GM12878 (cell line): ENCODE measurements at regions not wholly inside any gene's neighbourhood (a gene's known extent, or its start where the extent isn't known, plus 50 kb on each side); places are given as distances from the start of the nearest gene placed in this dataset.

Experiments used
- ATAC-seq: fragments of 200-7000 bp; cut with Tn5 transposase; 3 replicates; pipeline ENCODE4 v1.9.1; 2020; ENCODE audit warnings: mild to moderate bottlenecking, moderate library complexity
- BruUV-seq: library from RNA; stranded (reverse); fragments of 400-500 nt; replicated peaks from 2 replicates; lab custom pipeline; 2021; lab: Mats Ljungman, UMichigan
- CTCF ChIA-PET: fragments of 300-600 bp; sonication (Branson Sonifier 250); formaldehyde crosslinking; extraction: SDS; loops from one replicate; lab custom pipeline; 2021; ENCODE audit warnings: inconsistent platforms; lab: Yijun Ruan, JAX
- POLR2A ChIA-PET: fragments of 350-600 bp; formaldehyde crosslinking; extraction: SDS; loops from one replicate; lab custom pipeline; 2021; ENCODE audit warnings: inconsistent platforms; lab: Charles Lee
- RAD21 ChIA-PET: fragments of 300-600 bp; sonication (Branson Sonifier 250); formaldehyde crosslinking; loops from one replicate; lab custom pipeline; 2023; ENCODE audit warnings: antibody characterized with exemption; ENCODE audit not compliant: unreplicated experiment; lab: Charles Lee
- SMC1A ChIA-PET: fragments of 300-600 bp; sonication (Branson Sonifier 250); formaldehyde crosslinking; loops from one replicate; lab custom pipeline; 2023; ENCODE audit not compliant: unreplicated experiment, uncharacterized antibody; lab: Charles Lee
- DNase-seq: peaks from one replicate; pipeline ENCODE4 v3.0.0-alpha.2; 2011; ENCODE audit warnings: low read depth, low spot score
- FAIRE-seq: peaks from 3 replicates; lab custom pipeline; 2011; peaks lifted over from hg19 to GRCh38; lab: Jason Lieb, UNC
- H2AFZ ChIP-seq: 2 replicates; pipeline ENCODE4 v1.6.0; 2011; ENCODE audit warnings: low read depth, low read length, control low read depth; ENCODE audit not compliant: control insufficient read depth
- H3K27ac ChIP-seq: 2 replicates; pipeline ENCODE4 v1.5.1; 2011; ENCODE audit warnings: control low read depth; ENCODE audit not compliant: control insufficient read depth, insufficient read depth
- H3K27me3 ChIP-seq, 2 experiments: replicated peaks in 1 of 2; 2 replicates each; pipeline versions ENCODE4 v1.6.0 to v1.6.1; 2011; ENCODE audit warnings: low read length in 1 of 2; ENCODE audit not compliant: control insufficient read depth in 2 of 2, insufficient read depth in 2 of 2
- H3K36me3 ChIP-seq, 2 experiments: 2 replicates each; pipeline ENCODE4 v1.5.1; 2011; ENCODE audit warnings: low read length in 1 of 2; ENCODE audit not compliant: control insufficient read depth in 2 of 2, insufficient read depth in 2 of 2
- H3K4me1 ChIP-seq: 2 replicates; pipeline ENCODE4 v1.6.1; 2011; ENCODE audit warnings: mild to moderate bottlenecking, low read length, moderate library complexity, mixed read lengths; ENCODE audit not compliant: control insufficient read depth, insufficient read depth
- H3K4me2 ChIP-seq: 2 replicates; pipeline ENCODE4 v1.6.0; 2011; ENCODE audit warnings: control low read depth; ENCODE audit not compliant: control insufficient read depth, insufficient read depth
- H3K4me3 ChIP-seq: fragments of 200-600 bp; sonication (generic); 2 replicates; pipeline ENCODE4 v1.5.1; 2016
- H3K79me2 ChIP-seq: 2 replicates; pipeline ENCODE4 v1.6.0; 2011; ENCODE audit warnings: low read length; ENCODE audit not compliant: control insufficient read depth, insufficient read depth
- H3K9ac ChIP-seq: 2 replicates; pipeline ENCODE4 v1.8.0; 2011; ENCODE audit warnings: low read length, control low read depth, mixed read lengths; ENCODE audit not compliant: control insufficient read depth, insufficient read depth
- H3K9me3 ChIP-seq: replicated peaks from 3 replicates; pipeline ENCODE4 v1.5.1; 2011; ENCODE audit warnings: mild to moderate bottlenecking, low read length; ENCODE audit not compliant: control insufficient read depth, insufficient read depth
- H4K20me1 ChIP-seq: 2 replicates; pipeline ENCODE4 v1.6.0; 2011; ENCODE audit not compliant: control insufficient read depth, insufficient read depth
- ATF7 ChIP-seq: fragments of 450-650 bp; IDR thresholded peaks from 2 replicates; pipeline ENCODE4 v1.6.1; 2016; ENCODE audit warnings: low read depth, mild to moderate bottlenecking
- CBX3 ChIP-seq: fragments of 200-600 bp; sonication (generic); IDR thresholded peaks from 2 replicates; pipeline ENCODE4 v1.6.1; 2016; ENCODE audit warnings: low read depth, borderline replicate concordance
- CEBPB ChIP-seq, 2 experiments: fragments of 150-350 bp in 1 of 2; IDR thresholded peaks; 2 replicates each; pipeline ENCODE4 v1.6.1; 2012 to 2014; ENCODE audit warnings: low read depth in 2 of 2, low read length in 2 of 2, borderline replicate concordance in 1 of 2, inconsistent platforms in 1 of 2
- FOXK2 ChIP-seq: fragments of 450-650 bp; IDR thresholded peaks from 2 replicates; pipeline ENCODE4 v1.6.1; 2017; ENCODE audit warnings: mild to moderate bottlenecking, moderate library complexity
- FOXM1 ChIP-seq: IDR thresholded peaks from 2 replicates; pipeline ENCODE4 v1.6.1; 2012; ENCODE audit warnings: low read depth, mild to moderate bottlenecking, inconsistent platforms, low read length, moderate library complexity
- MEF2B ChIP-seq: fragments of 450-650 bp; IDR thresholded peaks from 2 replicates; pipeline ENCODE4 v1.6.1; 2018; ENCODE audit warnings: mild to moderate bottlenecking, moderate library complexity; ENCODE audit not compliant: partially characterized antibody, poor library complexity, severe bottlenecking
- NFYA ChIP-seq: IDR thresholded peaks from 2 replicates; pipeline ENCODE4 v1.6.1; 2011; ENCODE audit warnings: low read depth, mild to moderate bottlenecking, low read length, improper control_type of control experiment, borderline replicate concordance
- NRF1 ChIP-seq: conservative IDR thresholded peaks from 2 replicates; pipeline ENCODE4 v1.6.1; 2011; ENCODE audit warnings: mild to moderate bottlenecking, low read depth, low read length, improper control_type of control experiment
- PML ChIP-seq: IDR thresholded peaks from 2 replicates; pipeline ENCODE4 v1.6.1; 2012; ENCODE audit warnings: low read length, inconsistent platforms
- RAD21 ChIP-seq: IDR thresholded peaks from 2 replicates; pipeline ENCODE4 v1.6.1; 2011; ENCODE audit warnings: mild to moderate bottlenecking, low read depth, low read length, moderate library complexity; ENCODE audit not compliant: insufficient read depth
- RCOR1 ChIP-seq: conservative IDR thresholded peaks from 2 replicates; pipeline ENCODE4 v1.6.1; 2012; ENCODE audit warnings: low read depth, low read length, improper control_type of control experiment
- SMAD1 ChIP-seq: fragments of 450-650 bp; IDR thresholded peaks from 2 replicates; pipeline ENCODE4 v1.6.1; 2018; ENCODE audit warnings: mild to moderate bottlenecking, low read depth; ENCODE audit not compliant: partially characterized antibody
- SREBF1 ChIP-seq: IDR thresholded peaks from 2 replicates; pipeline ENCODE4 v1.6.1; 2012; ENCODE audit warnings: mild to moderate bottlenecking, low read length
- WGBS: methylation state at CpG from one replicate; pipeline ENCODE4 v1.1.6; 2016; ENCODE audit warnings: low lambda C conversion rate; ENCODE audit not compliant: insufficient replicate concordance, insufficient coverage; ENCODE audit errors: missing lambda C conversion rate; 5-methylcytosine and 5-hydroxymethylcytosine counted together
- in situ Hi-C: fragments of 300-500 bp; cut with MboI; formaldehyde crosslinking; loops from 9 replicates; pipeline ENCODE4 v1.14.3; 2018; ENCODE audit warnings: mixed read lengths
- intact Hi-C: fragments of 100-400 bp; cut with micrococcal nuclease; formaldehyde crosslinking; loops from one replicate; pipeline ENCODE4 v1.14.2; 2022; ENCODE audit not compliant: unreplicated experiment
- TF ChIP-seq, protein P1 (sequence below), 3 experiments: IDR thresholded peaks in 2 of 3; conservative IDR thresholded peaks in 1 of 3; 2 replicates each; pipeline ENCODE4 v1.5.1; 2011; ENCODE audit warnings: low read depth in 3 of 3, low read length in 3 of 3, mild to moderate bottlenecking in 3 of 3, control low read depth in 2 of 3, moderate library complexity in 2 of 3, inconsistent platforms in 1 of 3, mixed read lengths in 1 of 3; ENCODE audit not compliant: control insufficient read depth in 2 of 3, insufficient read depth in 1 of 3; ENCODE audit errors: extremely low read depth in 1 of 3
- TF ChIP-seq, protein P2 (sequence below): fragments of 150-350 bp; IDR thresholded peaks from 2 replicates; pipeline ENCODE4 v1.6.1; 2014; ENCODE audit warnings: mild to moderate bottlenecking, low read depth, low read length
- TF ChIP-seq, protein P3 (sequence below): fragments of 450-650 bp; IDR thresholded peaks from 2 replicates; pipeline ENCODE4 v1.6.1; 2017; ENCODE audit warnings: mild to moderate bottlenecking, low read depth, inconsistent platforms; ENCODE audit not compliant: poor library complexity, severe bottlenecking
- TF ChIP-seq, protein P4 (sequence below): fragments of 450-650 bp; IDR thresholded peaks from 2 replicates; pipeline ENCODE4 v1.6.1; 2017; ENCODE audit warnings: mild to moderate bottlenecking

DNA sequence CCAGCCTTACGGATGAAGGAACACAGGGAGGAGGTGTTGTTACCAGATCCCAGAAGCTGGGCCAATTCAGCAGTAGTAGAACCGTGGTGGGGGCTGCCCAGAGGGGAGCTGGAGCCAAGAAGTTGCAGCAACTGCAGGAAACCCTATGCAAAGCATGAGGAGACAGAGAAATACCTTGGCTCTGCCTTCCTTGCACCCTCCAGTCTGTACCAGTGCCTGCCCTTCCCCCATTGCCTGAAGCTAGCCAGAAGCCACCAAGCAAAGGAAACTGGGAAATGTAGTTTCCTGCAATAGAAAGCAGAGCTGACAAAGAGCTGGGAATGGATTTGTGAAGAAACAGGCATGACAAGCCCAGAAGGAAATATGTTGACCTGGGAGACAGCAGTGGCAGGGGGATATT lies 108.7 kb upstream of the FUNDC1 start (continued):
- TF ChIP-seq CEBPB (IDR thresholded peaks at IDR 0.05; ENCODE audit: borderline replicate concordance in 1 of 2, low read depth in 2 of 2, low read length in 2 of 2): no peak
- TF ChIP-seq, protein P1, sequence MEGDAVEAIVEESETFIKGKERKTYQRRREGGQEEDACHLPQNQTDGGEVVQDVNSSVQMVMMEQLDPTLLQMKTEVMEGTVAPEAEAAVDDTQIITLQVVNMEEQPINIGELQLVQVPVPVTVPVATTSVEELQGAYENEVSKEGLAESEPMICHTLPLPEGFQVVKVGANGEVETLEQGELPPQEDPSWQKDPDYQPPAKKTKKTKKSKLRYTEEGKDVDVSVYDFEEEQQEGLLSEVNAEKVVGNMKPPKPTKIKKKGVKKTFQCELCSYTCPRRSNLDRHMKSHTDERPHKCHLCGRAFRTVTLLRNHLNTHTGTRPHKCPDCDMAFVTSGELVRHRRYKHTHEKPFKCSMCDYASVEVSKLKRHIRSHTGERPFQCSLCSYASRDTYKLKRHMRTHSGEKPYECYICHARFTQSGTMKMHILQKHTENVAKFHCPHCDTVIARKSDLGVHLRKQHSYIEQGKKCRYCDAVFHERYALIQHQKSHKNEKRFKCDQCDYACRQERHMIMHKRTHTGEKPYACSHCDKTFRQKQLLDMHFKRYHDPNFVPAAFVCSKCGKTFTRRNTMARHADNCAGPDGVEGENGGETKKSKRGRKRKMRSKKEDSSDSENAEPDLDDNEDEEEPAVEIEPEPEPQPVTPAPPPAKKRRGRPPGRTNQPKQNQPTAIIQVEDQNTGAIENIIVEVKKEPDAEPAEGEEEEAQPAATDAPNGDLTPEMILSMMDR (IDR thresholded peaks at IDR 0.05 in 2 of 3, conservative IDR thresholded peaks at IDR 0.05 in 1 of 3; ENCODE audit: control insufficient read depth in 2 of 3, extremely low read depth in 1 of 3, insufficient read depth in 1 of 3, low read depth in 3 of 3, low read length in 3 of 3): no peak
- TF ChIP-seq MEF2B: no peak
- no peak for TF ChIP-seq NRF1
- TF ChIP-seq, protein P2, sequence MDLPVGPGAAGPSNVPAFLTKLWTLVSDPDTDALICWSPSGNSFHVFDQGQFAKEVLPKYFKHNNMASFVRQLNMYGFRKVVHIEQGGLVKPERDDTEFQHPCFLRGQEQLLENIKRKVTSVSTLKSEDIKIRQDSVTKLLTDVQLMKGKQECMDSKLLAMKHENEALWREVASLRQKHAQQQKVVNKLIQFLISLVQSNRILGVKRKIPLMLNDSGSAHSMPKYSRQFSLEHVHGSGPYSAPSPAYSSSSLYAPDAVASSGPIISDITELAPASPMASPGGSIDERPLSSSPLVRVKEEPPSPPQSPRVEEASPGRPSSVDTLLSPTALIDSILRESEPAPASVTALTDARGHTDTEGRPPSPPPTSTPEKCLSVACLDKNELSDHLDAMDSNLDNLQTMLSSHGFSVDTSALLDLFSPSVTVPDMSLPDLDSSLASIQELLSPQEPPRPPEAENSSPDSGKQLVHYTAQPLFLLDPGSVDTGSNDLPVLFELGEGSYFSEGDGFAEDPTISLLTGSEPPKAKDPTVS: no peak
- TF ChIP-seq FOXK2: no peak
- no peak for TF ChIP-seq PML

DNA sequence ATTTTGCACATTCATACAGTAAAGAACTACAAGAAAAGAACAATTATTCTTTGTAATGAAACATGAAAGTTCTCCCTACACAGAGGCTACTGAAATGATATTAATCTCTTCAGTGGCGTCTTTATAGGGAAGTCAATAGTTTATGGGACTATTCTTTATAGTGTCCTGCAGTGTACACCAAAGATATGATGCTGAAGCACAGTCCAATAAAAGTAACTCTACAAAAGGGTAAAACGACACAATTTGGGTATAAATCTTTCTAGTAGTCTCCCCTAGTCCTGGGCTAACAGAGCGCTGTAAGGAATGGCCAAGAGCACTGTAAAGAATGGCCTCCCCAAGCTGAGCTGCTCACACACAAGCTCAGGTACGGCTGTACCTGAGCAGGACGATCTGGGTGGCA lies 101.1 kb upstream of the FUNDC1 start:
- H3K4me1 ChIP-seq: no peaks in the 10 kb centered on the region
- no peak overlapping the region for H3K4me2 ChIP-seq
- 26% methylated on average over 5 of the region's 5 CpGs for WGBS
- no TSS peak for BruUV-seq
- RAD21 ChIA-PET: no interaction called here
- CTCF ChIA-PET: no interaction called here
- intact Hi-C loops (no loop called here), in situ Hi-C loops (no loop called here)
- H3K27me3 ChIP-seq: no peaks in the 10 kb centered on the region
- DNase-seq: no peak
- no peak for FAIRE-seq
- H3K36me3 ChIP-seq: no peaks in the 10 kb centered on the region
- no peaks in the 10 kb centered on the region for H3K9me3 ChIP-seq
- SMC1A ChIA-PET: no interaction called here
- no peaks in the 10 kb centered on the region for H3K79me2 ChIP-seq
- H2AFZ ChIP-seq: no peak overlapping the region
- H3K4me3 ChIP-seq: no peak overlapping the region
- H3K9ac ChIP-seq: no peak overlapping the region
- no peaks in the 10 kb centered on the region for H4K20me1 ChIP-seq
- POLR2A ChIA-PET: no interaction called here
- no peak for ATAC-seq
- no peak overlapping the region for H3K27ac ChIP-seq
- no peak for TF ChIP-seq FOXM1
- TF ChIP-seq, protein P3, sequence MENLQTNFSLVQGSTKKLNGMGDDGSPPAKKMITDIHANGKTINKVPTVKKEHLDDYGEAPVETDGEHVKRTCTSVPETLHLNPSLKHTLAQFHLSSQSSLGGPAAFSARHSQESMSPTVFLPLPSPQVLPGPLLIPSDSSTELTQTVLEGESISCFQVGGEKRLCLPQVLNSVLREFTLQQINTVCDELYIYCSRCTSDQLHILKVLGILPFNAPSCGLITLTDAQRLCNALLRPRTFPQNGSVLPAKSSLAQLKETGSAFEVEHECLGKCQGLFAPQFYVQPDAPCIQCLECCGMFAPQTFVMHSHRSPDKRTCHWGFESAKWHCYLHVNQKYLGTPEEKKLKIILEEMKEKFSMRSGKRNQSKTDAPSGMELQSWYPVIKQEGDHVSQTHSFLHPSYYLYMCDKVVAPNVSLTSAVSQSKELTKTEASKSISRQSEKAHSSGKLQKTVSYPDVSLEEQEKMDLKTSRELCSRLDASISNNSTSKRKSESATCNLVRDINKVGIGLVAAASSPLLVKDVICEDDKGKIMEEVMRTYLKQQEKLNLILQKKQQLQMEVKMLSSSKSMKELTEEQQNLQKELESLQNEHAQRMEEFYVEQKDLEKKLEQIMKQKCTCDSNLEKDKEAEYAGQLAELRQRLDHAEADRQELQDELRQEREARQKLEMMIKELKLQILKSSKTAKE: no peak
- no peak for TF ChIP-seq RCOR1
- no peak for TF ChIP-seq SMAD1
- TF ChIP-seq, protein P4, sequence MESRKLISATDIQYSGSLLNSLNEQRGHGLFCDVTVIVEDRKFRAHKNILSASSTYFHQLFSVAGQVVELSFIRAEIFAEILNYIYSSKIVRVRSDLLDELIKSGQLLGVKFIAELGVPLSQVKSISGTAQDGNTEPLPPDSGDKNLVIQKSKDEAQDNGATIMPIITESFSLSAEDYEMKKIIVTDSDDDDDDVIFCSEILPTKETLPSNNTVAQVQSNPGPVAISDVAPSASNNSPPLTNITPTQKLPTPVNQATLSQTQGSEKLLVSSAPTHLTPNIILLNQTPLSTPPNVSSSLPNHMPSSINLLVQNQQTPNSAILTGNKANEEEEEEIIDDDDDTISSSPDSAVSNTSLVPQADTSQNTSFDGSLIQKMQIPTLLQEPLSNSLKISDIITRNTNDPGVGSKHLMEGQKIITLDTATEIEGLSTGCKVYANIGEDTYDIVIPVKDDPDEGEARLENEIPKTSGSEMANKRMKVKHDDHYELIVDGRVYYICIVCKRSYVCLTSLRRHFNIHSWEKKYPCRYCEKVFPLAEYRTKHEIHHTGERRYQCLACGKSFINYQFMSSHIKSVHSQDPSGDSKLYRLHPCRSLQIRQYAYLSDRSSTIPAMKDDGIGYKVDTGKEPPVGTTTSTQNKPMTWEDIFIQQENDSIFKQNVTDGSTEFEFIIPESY: no peak
- no peak for TF ChIP-seq CBX3
- TF ChIP-seq ATF7: no peak
- TF ChIP-seq SREBF1: no peak
- no peak for TF ChIP-seq RAD21
- no peak for TF ChIP-seq NFYA
